ENCODE measurements at regions not wholly inside any gene's neighbourhood (a gene's known extent, or its start where the extent isn't known, plus 50 kb on each side); places are given as distances from the start of the nearest gene placed in this dataset.
A peak's percentile ranks its signal among the peaks of the same experiment; 100 is the strongest.

GRCh38 chr12:111076611-111077451, 156.5 kb upstream of the MYL2 start:
- DNase-seq (ENCODE audit: low spot score), result no peak

DNA sequence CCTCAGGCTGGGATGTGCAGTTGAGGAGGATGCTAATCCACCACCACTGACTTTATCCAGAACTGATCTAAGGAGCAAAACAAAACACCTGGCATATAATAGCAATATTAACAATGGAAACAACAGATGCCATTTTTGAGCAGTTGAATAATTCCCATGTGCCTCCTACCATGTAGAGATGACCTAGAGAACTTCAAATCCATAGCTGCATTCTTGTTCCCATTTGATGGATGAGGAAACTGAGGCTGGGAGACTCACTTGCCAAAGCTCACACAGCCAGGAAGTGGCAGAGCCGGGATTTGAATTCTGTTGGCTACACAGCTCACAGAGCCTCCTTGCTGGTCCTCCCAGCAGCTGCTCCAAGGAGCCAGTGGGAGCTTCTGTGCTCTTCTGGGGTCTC, 155.8 kb upstream of the MYL2 start:
- no peak for DNase-seq (ENCODE audit: low spot score)

DNA sequence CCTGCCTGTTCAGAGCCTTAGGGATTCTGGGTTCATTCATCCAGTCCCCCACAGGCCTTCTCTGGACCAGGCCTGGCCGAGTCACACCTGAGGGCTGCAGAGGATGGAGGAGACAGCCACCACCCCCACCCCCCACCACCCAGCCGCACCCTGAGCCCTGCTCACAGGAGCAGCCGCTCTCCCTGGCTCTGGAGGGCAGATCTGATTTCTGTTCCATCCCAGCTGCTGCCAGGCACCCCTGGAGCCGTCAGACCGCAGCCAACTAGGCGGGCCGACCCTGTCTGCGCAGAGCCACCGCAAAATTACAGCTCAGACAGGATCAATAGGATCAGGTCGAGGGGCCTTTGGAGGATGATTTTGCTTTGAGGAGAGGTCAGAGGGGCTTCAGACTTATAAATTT, 154.6 kb upstream of the MYL2 start:
- DNase-seq (ENCODE audit: low spot score), result no peak

- no peak for DNase-seq (ENCODE audit: low spot score)
These were observed 154.2 kb upstream of the MYL2 start for GRCh38 chr12:111074559-111074958.

GRCh38 chr12:111073370-111073769, 153.0 kb upstream of the MYL2 start:
- DNase-seq (ENCODE audit: low spot score), result no peak

DNA sequence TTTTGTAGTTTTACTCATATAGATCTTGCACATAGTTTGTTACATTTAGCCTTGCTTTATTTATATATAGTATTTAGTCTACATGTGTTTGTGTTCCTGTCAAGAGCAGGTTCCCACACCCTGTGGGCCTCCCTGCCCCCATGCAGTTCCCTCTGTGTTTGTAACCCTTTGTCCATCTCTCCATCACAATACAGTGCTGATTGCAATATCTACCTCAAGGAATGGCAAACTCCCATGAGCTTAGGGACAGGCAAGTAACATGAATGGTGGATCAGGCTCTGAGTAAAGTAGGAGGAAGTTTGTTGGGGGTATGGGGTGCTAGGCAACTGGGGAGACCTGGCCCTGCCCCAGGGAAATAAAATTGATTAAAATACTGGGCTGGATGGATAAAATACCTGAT, 151.9 kb upstream of the MYL2 start:
- DNase-seq (ENCODE audit: low spot score), result no peak

DNA sequence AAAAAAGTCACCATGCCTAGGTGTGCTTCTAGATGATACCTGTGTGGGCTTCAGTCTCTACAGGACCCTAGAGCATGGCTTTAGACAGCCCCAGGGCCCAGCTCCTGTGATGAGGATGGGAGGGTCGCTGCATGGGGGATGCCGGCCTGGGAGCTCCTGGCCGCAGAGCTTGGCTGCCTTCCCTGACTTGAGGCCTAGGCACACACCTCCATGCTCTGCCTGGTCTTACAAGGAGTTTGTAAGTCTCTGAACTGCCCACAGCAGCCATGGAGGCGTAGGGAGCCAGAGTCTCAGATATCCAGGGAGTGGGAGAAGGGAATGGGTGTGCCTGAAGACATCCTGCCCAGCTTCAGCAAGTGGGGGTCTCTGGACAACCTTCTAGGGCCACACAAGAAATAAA, 149.5 kb upstream of the MYL2 start:
- DNase-seq (ENCODE audit: low spot score), result no peak

DNA sequence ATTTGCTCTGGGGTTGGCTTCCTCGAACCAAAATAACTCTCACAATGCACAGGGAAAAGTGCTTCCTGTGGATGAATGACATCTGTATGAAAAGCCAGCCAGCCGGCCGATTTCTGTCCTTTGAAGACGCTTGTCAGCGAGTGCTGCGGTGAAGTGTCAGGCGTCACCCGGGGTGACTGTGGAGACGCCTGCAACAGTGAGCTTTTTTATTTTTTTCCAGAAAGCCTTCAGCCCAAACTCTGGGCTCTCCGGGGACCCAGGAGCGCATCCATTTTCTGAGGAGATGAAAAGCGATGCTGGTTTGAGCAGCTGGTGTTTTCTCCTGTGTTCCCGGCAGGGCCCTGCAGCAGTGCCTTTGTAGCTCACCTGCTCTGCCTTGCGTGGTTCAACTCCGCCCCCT, 147.9 kb upstream of the MYL2 start:
- DNase-seq (ENCODE audit: low spot score), result peak; percentile 14

- no peak for DNase-seq (ENCODE audit: low spot score)
These were observed 147.1 kb upstream of the MYL2 start for GRCh38 chr12:111067498-111067897.

DNA sequence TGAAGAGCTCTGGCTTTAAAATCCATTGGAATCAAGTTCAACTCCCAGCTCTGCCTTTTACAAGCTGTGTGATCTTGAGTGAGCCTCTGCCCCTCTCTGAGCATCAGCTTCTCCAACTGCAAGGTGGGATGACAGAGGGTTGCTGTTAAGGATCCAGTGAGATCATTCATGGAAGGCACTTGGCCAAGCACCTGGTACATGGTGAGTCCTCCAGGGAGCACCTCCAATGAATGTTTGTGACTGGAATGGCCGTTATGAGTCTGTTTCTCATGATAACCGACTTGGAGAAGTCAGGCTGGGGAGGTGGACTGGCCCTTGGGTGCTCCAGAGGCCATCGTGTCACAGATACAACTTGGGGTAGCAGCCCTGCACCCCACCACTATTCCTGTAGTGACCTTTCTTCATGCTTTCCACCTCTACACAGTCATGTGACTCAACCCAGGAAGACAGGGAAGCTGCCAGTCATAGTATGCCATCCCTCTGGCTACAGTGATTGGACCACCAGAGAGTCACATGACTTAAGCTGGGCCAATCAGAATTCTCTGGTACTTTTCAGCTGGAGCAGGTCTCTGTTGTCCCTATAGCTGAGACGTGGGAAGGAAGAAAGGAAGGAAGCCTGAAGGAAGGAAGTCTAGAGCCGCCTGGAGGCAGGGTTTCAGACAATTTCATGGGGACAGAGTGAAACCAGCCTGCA, 146.5 kb upstream of the MYL2 start:
- no peak for DNase-seq (ENCODE audit: low spot score)

- no peak for DNase-seq (ENCODE audit: low spot score)
These were observed 144.6 kb upstream of the MYL2 start for GRCh38 chr12:111064982-111065381.

GRCh38 chr12:111064154-111064553, 143.8 kb upstream of the MYL2 start:
- no peak for DNase-seq (ENCODE audit: low spot score)

DNA sequence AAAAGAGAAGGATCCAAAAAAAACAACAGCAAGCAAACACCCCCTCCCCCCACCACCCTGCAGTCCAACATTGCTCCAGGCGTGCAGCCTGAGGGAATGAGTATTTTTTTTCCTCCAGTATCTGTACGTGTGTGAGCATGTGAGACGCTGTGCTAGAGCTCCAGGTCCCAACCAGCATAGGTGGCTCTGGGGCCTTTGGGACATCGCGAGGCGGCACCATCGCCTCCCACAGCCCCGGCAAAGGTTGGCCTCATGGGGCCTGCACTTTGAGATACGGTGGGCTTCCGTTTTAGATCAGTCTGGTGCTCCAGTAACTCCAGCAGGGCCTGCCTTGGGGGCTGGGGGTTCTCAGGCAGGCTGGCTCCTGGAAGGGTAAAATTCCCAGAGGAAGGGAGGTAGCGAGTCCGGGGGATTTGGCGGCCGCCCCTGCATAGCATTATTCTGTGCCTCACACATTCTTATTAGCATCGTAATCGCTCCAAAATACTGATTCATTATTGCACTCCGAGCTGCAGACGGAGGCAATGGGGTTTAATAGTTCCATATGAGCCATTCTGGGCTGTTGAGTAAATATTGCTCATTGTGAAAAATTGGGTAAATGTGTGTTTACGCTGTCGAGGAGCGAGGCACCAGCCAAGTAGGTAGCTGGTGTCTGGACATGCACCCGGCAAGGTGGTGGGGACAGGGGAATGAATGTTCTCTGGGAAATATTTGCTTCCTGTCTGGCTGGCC, 143.1 kb upstream of the MYL2 start:
- no peak for DNase-seq (ENCODE audit: low spot score)

GRCh38 chr12:111057701-111058425, 137.5 kb upstream of the MYL2 start:
- DNase-seq (ENCODE audit: low spot score), result no peak

- peak; percentile 56 for DNase-seq (ENCODE audit: low spot score)
These were observed 136.5 kb upstream of the MYL2 start for GRCh38 chr12:111056618-111057521.

DNA sequence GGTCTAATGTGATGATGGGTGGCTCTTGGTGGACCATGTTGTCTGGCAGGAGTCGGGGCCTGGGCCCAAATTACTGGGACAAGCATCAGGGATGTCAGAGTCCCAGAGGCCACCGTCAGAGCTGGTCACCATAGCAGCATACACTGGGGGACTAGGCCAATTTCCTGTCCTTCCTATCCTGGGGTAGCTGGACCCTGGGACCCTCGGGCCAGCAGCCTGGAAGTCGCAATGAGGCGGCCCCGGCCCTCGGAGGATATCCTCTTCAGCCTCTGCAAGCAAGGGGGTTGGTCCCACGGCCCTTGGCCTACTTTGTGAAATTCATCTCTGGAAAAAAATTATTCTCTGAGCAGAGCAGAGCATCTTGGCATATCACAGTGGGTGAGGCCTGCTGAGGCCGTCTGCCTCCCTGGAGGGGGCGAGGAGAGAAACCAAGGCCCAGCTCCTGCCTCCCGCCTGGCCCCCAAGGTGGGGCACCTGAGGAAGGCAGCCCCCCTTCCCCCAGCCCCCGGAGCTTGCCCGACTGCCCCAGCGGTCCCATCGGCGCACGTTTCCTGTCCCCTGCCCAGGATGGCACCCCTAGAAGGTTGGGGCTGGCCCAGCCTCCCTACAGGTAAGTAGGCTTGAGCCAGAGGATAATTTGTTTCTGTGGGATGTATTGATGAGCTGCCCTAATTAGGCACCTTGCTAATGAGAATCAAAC, 135.0 kb upstream of the MYL2 start:
- DNase-seq (ENCODE audit: low spot score), result no peak

DNA sequence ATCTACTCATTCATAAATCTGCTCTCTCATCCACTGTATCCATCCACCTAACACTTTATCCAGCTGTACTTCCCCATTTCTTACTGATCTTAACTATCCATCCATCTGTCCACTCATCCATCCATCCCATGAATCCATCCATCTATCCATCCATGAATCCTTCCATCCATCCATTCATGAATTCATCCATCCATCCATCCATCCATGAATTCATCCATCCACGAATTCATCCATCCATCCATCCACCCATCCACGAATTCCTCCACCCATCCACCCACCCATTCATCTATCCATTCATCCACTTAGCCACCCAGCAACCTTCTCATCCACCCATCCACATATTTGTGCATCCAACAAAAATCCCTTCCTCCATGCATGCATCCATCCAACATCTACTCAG, 128.6 kb upstream of the MYL2 start:
- DNase-seq (ENCODE audit: low spot score), result no peak

- no peak for DNase-seq (ENCODE audit: low spot score)
These were observed 126.5 kb upstream of the MYL2 start for GRCh38 chr12:111046896-111047295.

DNA sequence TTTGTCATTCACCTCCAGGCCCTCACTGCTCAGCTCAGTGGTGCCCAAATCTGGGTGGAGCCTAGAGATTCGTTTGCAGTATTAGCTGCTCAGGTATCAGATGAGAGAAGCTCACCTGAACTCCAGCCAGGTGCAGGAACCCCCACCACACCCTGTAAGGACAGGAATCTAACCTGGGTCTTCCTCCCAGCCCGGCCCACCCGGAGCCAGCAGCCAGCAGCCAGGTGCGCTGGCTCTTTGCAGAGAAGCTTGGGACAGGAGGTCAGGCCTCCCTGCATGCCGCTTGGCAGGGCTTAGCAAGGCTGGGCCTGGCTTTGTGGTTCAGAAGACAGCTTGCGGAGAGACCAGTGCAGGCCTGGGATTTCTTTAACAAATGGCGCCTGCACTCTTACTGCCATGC, 125.6 kb upstream of the MYL2 start:
- no peak for DNase-seq (ENCODE audit: low spot score)

DNA sequence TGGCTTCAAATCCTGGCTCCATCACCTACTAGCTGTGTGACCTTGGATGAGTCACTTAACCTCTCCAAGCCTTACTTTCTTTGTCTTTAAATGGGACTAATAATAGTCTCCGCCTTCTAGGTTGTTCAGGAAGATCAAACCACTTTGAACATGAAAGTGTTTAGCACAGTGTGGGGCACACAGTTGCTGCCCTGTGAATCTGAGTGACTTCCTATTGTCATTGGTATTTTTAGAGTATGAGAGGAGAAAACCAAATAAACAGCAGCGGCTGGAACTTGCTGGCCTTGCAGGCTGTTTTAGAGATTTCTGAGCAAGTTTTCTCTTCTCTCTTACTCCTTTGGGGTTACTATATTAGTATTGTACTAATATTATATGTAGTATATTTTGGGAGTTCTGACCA, 120.7 kb upstream of the MYL2 start:
- no peak for DNase-seq (ENCODE audit: low spot score)

- no peak for DNase-seq (ENCODE audit: low spot score)
These were observed 120.3 kb upstream of the MYL2 start for GRCh38 chr12:111040690-111041089.

Measured in kidney capillary endothelial cell (primary cell).